Muscle of back (tissue), 3 donors: ENCODE measurements at regions not wholly inside any gene's neighbourhood (a gene's known extent, or its start where the extent isn't known, plus 50 kb on each side); places are given as distances from the start of the nearest gene placed in this dataset.
"Not testable (repeated sequence)": the region's sequence is repeated elsewhere in the genome, so short reads cannot be mapped to it uniquely, and the experiment has no call there.

Experiments used
- DNase-seq, 3 donors: peaks; one replicate each; pipeline versions ENCODE4 v3.0.0 to v3.0.0-alpha.2; 2013

DNA sequence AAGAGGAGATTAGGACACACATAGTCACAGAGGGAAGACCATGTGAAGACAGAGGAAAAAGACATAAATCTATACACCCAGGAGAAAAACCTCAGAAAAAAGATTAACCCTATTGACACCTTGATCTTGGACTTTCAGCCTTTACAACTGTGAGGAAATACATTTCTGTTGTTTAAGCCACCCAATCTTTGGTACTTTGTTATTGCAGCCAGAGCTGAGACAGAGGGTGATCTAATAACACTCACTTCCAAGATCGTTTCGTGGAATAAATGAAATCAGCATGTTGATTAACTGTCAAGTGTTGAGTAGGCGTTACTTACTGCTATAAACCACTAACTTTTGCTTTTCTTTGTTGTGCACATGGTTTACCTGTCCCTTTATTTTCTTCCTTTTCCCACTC, 361.2 kb upstream of the RIOK2 start:
- DNase-seq = peak in 2 of 3 donors; percentile 38 to 60

DNA sequence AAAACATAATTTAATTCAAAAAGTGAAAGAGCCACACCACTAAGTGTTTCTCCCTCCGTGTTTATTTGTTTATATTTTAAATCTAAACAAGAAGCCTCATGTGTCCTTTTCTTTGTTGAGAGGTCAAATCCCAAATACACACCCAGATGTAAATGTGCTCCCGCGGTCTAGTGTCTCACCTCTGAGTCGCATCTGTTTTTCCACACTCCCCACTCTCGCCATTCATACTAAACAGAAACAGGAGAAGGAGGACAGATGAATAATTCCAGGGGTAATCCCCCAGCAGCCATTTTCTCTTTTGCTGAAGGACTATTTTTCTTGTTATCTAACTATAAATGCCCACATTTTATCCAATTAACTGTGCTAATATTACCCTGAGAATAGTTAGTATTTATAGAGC, 361.6 kb upstream of the RIOK2 start:
- peak in 1 of 3 donors; percentile 49 for DNase-seq

DNA sequence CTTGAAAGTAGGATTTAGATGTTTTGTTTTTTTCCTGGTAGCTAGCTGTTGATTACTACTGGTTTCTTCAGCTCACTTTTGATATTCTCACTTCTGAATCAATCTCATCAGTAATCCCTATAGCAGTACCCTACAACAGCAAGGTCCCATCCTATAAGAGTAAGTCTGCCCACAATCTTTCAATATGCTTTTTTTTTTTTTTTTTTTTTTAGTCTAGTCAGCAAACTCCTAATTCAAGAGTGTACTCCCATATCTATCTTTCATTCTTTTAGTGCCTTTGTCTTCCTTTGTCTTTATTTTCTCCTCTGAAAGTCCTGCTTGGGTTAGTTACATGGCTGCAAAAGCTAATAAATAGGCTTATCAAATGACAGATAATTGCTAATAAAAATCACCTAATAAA, 362.4 kb upstream of the RIOK2 start:
- no peak for DNase-seq

DNA sequence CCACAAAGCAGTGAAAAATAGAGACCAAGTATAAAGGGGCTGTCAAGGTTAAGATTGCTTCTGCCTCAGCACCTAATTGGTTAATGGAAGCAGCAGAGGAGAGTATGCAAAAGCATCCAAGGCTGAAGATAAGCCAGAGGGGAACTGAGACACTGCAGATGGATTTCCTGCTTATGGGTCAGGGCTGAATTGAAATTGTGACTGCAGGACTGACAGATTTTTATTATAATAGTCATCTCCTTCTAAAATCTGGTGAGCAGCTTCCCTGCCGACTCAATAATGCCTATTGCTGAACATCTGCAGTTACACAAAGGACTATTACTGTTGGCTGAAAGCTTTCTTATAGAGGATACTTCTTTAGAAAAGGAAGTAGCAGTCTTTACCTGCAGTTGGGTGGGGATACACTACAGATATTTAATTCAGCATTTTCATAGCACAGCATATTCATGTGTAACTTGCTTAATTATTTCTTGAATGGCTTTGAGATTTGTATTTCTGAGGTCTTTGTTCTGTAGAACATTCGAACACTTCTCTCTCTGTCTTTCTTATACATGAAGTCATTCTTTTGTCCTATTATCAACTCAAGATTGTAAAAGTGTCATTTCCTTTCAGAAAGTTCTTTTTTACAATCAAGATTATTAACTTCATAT, 363.0 kb upstream of the RIOK2 start:
- peak in 2 of 3 donors; percentile 23 to 55 for DNase-seq

DNA sequence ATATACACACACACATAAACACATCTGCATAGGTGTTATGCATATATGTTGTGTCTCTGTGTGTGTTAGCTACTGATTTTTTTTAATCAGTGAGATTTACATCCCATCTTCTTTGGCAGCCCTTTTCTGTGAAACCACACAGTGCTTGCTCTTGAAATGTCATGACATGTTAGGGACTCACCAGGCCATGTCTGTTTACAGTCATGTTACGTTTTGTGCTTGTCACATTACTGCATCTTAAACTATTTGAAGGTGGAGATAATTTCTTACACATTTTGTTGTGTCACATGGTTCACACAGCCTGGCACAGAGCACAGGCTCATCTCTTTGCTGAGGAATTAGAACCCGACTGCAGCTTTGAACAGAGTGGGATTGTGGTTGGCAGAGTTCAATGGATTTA, 364.4 kb upstream of the RIOK2 start:
- DNase-seq = no peak

DNA sequence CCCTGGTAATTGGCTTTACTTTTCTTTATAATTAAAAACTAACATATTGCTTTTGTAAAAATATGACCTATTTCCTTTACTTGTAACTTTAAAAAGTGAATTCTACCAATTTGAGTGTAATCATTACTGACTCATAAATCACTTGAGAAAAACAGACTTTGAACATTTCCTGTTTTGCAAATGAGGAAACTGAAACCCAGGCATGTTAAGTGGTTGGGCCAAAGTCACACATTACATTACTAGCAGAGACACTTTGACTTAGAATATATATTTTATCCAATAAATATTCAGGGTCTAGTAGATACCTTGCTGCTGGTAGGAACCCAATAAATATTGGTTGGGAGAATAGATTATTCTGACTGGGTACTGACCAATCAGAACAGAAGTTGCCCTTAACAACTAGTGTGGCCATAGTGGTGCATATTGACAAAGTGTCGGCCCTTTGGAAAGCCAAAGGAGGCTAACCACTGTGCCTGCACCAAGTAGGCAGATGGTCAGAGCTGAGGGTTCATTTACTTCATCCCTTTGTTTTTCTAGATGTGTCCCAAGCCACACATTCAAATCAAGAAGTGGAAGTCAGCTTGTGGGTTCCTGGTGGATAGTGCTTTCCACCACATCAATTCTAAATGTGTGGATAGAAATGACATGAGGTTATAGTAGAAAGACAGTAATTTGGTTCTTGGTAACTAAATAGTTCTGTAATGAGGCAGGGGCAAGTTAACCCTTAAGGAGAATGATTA, 365.1 kb upstream of the RIOK2 start:
- DNase-seq = no peak

DNA sequence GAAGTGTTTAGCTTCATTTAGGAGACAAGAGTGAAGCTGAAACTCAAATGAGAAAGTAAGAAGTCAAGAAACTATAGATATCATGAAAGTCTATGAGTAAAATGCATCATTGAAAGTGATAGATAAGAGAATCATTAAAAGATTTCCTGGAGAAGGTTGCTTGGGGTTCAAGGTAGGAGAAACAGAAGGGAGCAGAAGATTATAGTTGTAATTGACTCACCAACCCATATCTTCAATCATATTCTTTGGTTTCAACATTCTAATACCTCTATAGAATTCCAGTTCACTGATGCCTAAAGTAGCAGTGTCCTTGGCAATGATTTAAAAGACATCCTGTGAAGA, 365.7 kb upstream of the RIOK2 start:
- no peak for DNase-seq

DNA sequence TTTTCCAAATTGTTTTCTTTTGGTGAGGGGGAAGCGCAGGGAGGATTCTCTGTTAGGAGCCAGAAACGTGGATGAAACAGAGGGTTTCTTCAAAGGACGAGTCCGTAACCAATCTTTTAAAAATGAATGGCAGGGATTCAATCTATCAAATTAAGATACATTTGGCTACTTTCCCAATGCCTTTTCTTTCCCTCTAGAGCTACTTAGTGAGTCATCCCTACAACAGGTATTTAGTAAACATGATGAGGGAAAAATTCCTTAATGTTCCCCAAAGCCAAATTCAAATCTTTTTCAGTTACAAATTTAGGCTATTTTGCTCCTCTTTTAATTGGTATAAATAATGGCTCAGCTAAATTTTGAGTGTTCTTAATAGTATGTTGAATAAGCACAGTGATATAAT, 366.4 kb upstream of the RIOK2 start:
- no peak for DNase-seq

DNA sequence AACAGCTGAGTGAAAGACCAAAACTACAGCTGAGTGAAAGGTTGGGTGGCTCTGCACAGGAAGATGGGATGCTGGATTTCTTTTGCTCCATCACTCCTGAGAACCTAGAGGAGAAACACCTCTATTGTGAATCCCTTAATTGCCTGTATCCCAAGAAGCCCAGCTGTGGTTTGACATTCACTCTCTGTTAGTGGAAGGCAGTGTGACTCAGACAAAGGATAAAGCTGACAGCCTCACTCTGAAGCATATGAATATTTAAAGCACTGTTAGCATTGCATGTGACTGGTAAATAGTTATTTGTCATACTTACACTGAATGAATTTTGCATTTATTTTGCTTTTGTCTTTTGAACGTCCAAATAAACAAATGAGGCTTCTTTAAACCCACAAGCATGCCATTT, 367.1 kb upstream of the RIOK2 start:
- DNase-seq = no peak

DNA sequence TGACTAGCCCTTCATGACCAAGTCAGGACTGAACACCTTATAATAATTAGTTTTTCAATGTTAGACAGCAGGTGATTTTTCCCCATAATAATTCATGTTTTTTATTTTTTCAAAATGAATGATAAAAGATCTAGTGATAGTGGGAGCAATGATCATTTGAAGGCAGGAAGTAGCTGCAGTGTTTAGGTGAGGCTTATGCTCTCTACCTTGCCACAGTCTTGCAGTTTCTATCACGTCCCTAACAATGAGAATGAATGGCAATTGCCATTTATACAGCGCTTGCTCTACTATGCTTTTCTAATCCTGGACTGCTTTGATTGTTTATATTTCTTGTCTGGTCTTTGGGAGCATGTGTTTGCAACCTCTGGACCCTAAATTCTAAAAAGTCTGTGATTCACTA, 367.8 kb upstream of the RIOK2 start:
- no peak for DNase-seq

DNA sequence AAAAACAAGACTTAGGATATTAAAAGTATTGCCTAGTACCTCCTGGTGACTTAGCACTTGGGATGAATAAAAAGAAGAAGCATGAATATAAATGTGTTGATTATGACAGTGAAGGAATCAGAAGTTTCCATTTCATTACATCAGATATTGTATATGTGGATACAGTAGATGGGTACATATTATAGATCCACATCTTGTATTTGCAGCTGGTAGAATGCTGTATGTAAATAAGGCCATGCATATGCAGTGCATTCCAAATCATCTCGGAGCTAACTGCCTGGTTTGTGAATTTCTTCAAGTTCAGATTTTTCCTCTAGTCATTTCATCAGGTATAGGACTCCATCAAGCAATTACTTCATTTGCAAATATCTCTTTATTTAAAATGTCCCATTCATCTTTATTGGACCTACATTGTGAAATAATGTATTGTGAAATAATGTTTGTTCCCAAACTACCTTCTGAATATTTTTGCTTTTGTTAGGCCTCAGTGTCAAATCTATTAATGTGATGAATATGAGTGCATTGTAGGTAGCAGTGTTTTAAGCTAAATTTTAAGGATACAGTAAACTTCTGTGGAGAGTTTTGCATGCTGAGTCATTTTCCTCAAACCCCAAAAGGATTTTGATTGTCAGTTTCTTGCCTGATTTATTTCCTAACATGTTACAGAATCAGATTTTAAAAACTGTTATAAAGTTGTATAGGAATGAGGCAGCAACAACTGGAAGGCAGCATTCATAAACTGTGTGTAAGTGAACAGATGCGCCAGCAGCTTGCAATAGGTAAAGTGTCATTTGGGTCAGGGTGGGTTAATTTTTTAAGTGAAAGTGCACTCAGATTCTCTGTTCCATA, 370.8 kb upstream of the RIOK2 start:
- DNase-seq = no peak

DNA sequence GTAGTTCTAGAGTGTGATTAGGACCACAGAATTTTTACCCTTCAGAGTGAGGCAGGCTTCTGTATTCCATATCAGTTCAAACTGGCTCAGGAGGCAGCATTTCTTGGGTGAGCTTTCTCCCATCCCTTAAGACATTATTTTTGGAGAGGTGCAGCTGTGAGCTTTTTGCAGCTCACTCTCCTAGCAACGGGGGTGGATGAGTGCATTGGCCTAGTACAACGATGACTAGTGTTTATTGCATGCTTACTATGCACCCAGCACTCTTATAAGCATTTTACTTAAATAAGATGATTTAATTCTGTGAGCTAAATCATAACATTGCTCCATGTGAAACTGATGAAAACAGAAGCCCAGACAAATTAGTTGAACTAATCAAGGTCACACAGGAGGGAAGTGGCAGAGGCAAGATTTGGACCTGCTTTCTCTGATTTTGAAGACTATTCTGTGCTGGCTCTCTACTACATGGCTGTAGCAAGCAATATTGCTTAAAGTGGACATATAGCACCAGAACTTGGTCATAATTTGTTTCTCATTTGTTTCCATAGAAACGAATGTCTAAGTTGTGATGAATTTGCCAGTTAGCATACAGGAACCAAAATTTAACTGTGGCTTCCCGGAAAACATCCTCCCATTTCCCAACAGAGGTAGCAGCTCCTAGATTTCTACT, 372.1 kb upstream of the RIOK2 start:
- DNase-seq = peak in 2 of 3 donors; percentile 61 to 77

DNA sequence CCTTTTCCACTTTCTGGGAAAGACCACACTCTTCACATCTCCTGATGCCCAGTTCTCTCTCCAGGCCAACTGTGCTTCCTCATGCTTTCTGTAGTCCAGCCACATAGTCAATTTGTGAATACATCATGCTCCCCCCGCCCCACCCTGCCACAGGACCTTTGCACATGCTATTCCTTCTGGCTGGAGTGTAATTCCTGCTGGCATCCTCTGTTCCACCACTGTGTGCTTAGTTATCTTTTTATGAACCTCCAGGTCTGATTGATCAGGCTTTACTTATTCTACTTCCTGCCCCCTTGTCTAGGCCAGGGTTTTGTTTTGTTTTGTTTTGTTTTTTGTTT, 372.6 kb upstream of the RIOK2 start:
- DNase-seq = no peak

DNA sequence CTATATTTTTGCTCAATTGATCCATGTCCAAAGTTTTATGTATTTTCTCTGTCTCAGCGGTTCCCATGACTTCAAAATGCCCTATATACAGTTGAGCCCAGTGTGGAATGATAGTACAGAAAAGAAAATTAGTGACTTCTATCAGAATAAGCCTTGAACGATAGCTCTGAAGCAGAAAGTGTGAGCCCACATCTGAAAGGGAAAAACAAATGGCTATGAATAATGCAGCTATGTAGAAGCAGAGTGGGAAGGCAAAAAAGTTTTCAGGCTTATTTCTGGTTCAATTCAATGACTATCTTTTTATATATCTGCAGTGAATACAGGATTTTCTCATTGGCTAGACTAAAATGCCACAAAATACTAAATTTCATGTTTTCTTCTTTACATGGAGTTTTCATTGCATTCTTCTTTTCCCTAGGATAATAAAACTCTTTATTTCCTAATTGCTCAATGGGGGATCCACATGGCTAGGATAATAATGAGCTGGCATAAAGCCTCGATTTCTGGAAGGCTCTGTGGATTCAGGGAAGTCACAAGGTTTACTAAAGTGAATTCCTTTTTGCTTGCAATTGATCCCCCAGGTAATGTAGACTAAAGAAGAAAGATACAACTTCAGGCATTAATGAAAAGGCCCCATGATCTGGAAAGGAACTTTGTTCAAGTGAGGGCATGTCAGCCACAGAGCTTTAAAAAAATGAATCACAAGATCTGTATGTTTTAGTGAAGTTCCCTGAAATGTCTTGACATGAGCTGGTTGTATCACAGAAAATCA, 377.0 kb upstream of the RIOK2 start:
- peak in 1 of 3 donors; percentile 54 for DNase-seq

DNA sequence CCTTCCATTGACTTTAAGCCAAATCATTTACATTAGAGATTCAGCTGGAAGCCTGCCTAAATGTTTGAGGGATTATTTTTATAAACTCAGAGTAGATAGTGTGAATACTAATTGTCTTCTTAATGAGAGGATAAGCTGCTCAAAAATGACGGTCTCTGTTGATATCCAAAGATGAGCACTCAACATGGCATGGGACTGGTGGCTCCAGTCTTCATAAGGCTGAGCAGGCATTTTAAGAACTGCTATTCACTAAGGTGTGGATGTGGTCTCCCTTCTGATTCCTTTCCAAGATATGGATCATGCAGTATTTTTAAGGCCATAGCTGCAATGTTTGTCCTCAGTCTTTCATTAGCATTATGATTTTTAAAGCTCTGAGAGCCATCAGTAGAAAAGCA, 377.5 kb upstream of the RIOK2 start:
- DNase-seq = no peak

DNA sequence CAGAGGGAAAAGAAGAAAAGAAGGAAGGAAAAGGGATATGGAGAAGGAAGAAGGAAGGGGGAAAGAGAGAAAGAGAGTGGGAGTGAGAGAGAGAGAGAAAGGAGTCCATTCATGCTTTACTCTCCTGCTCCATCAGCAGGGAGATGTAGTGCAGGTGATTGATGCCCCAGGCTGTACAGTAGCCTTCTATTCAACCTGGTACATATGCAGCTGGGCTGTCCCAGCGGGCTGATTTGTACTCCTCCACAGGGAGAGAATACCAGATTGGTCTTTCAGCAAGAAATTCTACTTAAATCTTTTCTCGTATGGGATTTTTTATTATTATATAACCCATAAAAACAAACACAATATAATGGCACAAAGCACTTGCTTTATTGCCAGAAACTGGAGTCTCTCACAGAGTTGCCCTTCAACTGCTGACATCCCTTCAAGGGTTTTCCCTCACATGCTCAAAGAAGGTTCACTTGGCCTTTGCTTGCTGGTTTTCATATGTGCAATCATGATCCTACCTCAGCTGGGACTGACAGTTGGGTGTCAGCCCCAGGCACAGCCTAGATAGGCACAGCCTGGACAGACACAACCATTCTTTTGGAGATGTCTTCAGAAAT, 380.1 kb upstream of the RIOK2 start:
- no peak for DNase-seq

DNA sequence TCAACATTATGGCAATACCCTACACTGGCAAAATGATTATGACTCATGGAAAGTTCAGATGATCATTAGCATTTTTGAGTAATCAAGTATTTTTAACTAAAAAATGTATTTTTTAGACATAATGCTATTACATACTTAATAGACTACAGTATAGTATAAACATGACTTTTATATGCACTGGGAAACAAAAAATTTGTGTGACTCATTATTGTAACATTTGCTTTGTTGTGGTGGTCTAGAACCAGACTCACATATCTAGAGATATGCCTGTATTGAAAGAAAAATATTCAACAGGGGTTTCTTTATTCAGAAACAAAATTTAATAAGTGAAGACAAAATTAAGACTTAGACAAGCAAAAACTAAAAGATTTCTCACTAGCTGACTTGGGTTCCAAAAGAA, 385.3 kb upstream of the RIOK2 start:
- DNase-seq = no peak

DNA sequence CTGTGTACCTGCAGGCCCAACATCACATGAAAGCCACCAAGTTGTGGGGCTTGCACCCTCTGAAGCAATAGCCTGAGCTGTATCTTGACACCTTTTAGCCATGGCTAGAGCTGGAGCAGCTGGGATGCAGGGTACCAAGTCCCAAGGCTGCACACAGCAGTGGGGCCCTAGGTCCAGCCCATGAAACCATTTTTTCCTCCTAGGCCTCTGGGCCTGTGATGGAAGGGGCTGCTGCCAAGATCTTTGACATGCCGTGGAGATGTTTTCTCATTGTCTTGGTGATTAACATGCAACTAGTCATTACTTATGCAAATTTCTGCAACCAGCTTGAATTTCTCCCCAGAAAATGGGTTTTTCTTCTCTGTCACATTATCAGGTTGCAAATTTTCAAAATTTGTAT, 387.2 kb upstream of the RIOK2 start:
- DNase-seq = no peak

DNA sequence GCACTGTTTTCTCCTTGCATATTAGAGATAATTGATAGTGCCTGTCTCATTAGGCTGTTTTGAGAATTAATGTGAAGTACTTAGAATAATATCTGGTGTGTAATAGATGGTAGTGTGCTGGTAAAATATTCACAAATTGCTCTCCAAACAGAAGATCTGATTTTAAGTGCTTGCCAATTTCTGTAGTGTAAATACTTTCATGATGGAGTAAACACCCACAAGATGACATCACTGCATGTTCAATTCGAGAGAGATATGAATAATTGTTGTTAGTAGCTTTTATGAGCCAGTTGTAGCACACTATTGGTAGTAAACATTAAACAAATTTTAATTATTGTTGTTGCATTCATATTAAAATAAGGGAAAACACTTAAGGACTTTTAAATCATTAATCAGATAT, 392.3 kb upstream of the RIOK2 start:
- DNase-seq = no peak

DNA sequence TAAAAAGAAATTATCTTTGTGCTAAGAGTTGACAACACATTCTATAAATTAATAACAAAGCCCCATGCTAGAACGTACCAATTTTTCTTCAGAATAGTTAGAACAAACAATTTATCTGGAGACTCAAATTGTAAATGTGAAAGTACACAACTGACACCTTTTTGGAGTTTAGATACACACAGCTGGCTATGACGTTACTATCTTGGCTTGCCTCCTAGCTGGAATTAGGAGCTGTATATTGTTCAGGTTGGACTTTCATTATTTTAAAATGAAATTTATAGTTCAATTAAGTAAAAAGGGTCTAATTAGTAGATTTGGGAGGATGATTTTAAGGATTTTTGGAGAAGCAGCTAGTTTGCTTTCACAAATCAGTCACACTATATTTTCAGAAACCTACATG, 393.9 kb upstream of the RIOK2 start:
- DNase-seq = peak; percentile 51 to 86 (median 68)

DNA sequence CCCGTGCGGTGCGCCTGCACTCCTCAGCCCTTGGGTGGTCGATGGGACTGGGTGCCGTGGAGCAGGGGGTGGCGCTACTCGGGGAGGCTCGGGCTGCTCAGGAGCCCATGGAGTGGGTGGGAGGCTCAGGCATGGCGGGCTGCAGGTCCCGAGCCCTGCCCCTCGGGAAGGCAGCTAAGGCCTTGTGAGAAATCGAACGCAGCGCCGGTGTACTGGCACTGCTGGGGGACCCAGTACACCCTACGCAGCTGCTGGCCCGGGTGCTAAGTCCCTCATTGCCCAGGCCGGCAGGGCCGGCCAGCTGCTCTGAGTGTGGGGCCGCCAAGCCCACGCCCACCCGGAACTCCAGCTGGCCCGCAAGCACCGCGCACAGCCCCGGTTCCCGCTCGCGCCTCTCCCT, 396.9 kb upstream of the RIOK2 start:
- not testable (repeated sequence) for DNase-seq
